ENCODE measurements at regions not wholly inside any gene's neighbourhood (a gene's known extent, or its start where the extent isn't known, plus 50 kb on each side); places are given as distances from the start of the nearest gene placed in this dataset.

GRCh38 chr6:99092461-99092860 lies 144.7 kb upstream of the FBXL4 start:
- POLR2A ChIA-PET, result no interaction called here
- CTCF ChIA-PET, result interaction anchor here (0.6 kb wide), 1 partner anchor 27 kb away, joined by 3 read pairs; no protein-coding TSS in a partner anchor

GRCh38 chr6:99091985-99092384 lies 144.2 kb upstream of the FBXL4 start:
- ChIA-PET CTCF (no interaction called here), POLR2A (no interaction called here)

GRCh38 chr6:99080191-99080590 lies 132.4 kb upstream of the FBXL4 start:
- CTCF ChIA-PET, result no interaction called here

GRCh38 chr6:99079058-99079457 lies 131.3 kb upstream of the FBXL4 start:
- ChIA-PET POLR2A (no interaction called here), CTCF (no interaction called here)

More at GRCh38 chr6:99080191-99080590, 132.4 kb upstream of the FBXL4 start:
- POLR2A ChIA-PET, result no interaction called here

GRCh38 chr6:99073223-99073622 lies 125.5 kb upstream of the FBXL4 start:
- ChIA-PET POLR2A (no interaction called here), CTCF (no interaction called here)

- CTCF ChIA-PET, result no interaction called here
Observed at GRCh38 chr6:99066044-99066443, 118.3 kb upstream of the FBXL4 start.

GRCh38 chr6:99064834-99065233 lies 117.1 kb upstream of the FBXL4 start:
- ChIA-PET CTCF (no interaction called here), POLR2A (no interaction called here)

More at GRCh38 chr6:99066044-99066443, 118.3 kb upstream of the FBXL4 start:
- POLR2A ChIA-PET, result no interaction called here

GRCh38 chr6:99036672-99037071 lies 88.9 kb upstream of the FBXL4 start:
- CTCF ChIA-PET, result no interaction called here
- POLR2A ChIA-PET, result no interaction called here

GRCh38 chr6:99032396-99032795 lies 84.7 kb upstream of the FBXL4 start:
- ChIA-PET CTCF (no interaction called here), POLR2A (no interaction called here)

GRCh38 chr6:99031957-99032356 lies 84.2 kb upstream of the FBXL4 start:
- CTCF ChIA-PET, result no interaction called here
- POLR2A ChIA-PET, result no interaction called here

GRCh38 chr6:99030915-99031314 lies 83.2 kb upstream of the FBXL4 start:
- ChIA-PET CTCF (no interaction called here), POLR2A (no interaction called here)

GRCh38 chr6:99026135-99026534 lies 78.4 kb upstream of the FBXL4 start:
- POLR2A ChIA-PET, result no interaction called here
- CTCF ChIA-PET, result no interaction called here

- ChIA-PET POLR2A (no interaction called here), CTCF (no interaction called here)
Observed at GRCh38 chr6:99024089-99024488, 76.3 kb upstream of the FBXL4 start.

- ChIA-PET POLR2A (no interaction called here), CTCF (no interaction called here)
Observed at GRCh38 chr6:99022039-99022609, 74.4 kb upstream of the FBXL4 start.

- ChIA-PET POLR2A (no interaction called here), CTCF (no interaction called here)
Observed at GRCh38 chr6:99019381-99019780, 71.6 kb upstream of the FBXL4 start.

- ChIA-PET POLR2A (no interaction called here), CTCF (no interaction called here)
Observed at GRCh38 chr6:99017150-99017549, 69.4 kb upstream of the FBXL4 start.

GRCh38 chr6:99016355-99016754 lies 68.6 kb upstream of the FBXL4 start:
- CTCF ChIA-PET, result no interaction called here
- POLR2A ChIA-PET, result no interaction called here

GRCh38 chr6:99014061-99014460 lies 66.3 kb upstream of the FBXL4 start:
- ChIA-PET POLR2A (no interaction called here), CTCF (no interaction called here)

GRCh38 chr6:99013661-99014060 lies 65.9 kb upstream of the FBXL4 start:
- CTCF ChIA-PET, result no interaction called here

GRCh38 chr6:99013145-99013544 lies 65.4 kb upstream of the FBXL4 start:
- ChIA-PET CTCF (no interaction called here), POLR2A (no interaction called here)

More at GRCh38 chr6:99013661-99014060, 65.9 kb upstream of the FBXL4 start:
- POLR2A ChIA-PET, result no interaction called here

- POLR2A ChIA-PET, result no interaction called here
- CTCF ChIA-PET, result no interaction called here
Observed at GRCh38 chr6:99011151-99011550, 63.4 kb upstream of the FBXL4 start.

- POLR2A ChIA-PET, result no interaction called here
- CTCF ChIA-PET, result no interaction called here
Observed at GRCh38 chr6:99002831-99003230, 55.1 kb upstream of the FBXL4 start.

- ChIA-PET POLR2A (no interaction called here), CTCF (no interaction called here)
Observed at GRCh38 chr6:98998103-98998502, 50.4 kb upstream of the FBXL4 start.

Measured in activated CD8-positive, alpha-beta memory T cell treated with anti-CD3 and anti-CD28 coated beads for 36 hours (primary cell).